ENCODE measurements at regions not wholly inside any gene's neighbourhood (a gene's known extent, or its start where the extent isn't known, plus 50 kb on each side); places are given as distances from the start of the nearest gene placed in this dataset.

GRCh38 chr14:106872611-106873446 is 1346.4 kb downstream of the TMEM121 start:
- Histone ChIP-seq H3K4me3 (ENCODE audit: low read depth in 1 of 3, low read length in 3 of 3) (no peak overlapping the region), H3K36me3 (ENCODE audit: control insufficient read depth in 4 of 4, insufficient read depth in 3 of 4, low read depth in 1 of 4, low read length in 3 of 4) (no peaks in the 10 kb centered on the region), H3K9me3 (ENCODE audit: control insufficient read depth in 4 of 4, low read length in 3 of 4) (no peaks in the 10 kb centered on the region), H3K27me3 (ENCODE audit: control insufficient read depth in 4 of 4, insufficient read depth in 4 of 4, low read length in 3 of 4) (peaks cover 0 to 5% (median 0%) of the 10 kb centered on the region in 4 donors), H3K9ac (ENCODE audit: low read depth in 1 of 2, low read length in 2 of 2) (no peak overlapping the region), H3K4me1 (ENCODE audit: control insufficient read depth in 4 of 4, insufficient read depth in 4 of 4, low read length in 3 of 4) (no peaks in the 10 kb centered on the region), H3K27ac (ENCODE audit: low read depth in 1 of 2, low read length in 2 of 2) (no peak overlapping the region)
- DNase-seq (ENCODE audit: low spot score): no peak
- TF ChIP-seq CTCF (IDR thresholded peaks at IDR 0.05; ENCODE audit: low read depth, low read length, missing input control) (peak; percentile 50), RAD21 (IDR thresholded peaks at IDR 0.05) (peak; percentile 10 to 47), MAX (IDR thresholded peaks at IDR 0.05) (no peak)
- 39% methylated on average over 23 of the region's 23 CpGs for WGBS

GRCh38 chr14:106874350-106874749 is 1348.0 kb downstream of the TMEM121 start:
- H3K4me1 ChIP-seq (ENCODE audit: control insufficient read depth in 4 of 4, insufficient read depth in 4 of 4, low read length in 3 of 4): no peaks in the 10 kb centered on the region

More at GRCh38 chr14:106874350-106874749, 1348.0 kb downstream of the TMEM121 start:
- no peak overlapping the region for H3K27ac ChIP-seq (ENCODE audit: low read depth in 1 of 2, low read length in 2 of 2)
- no peak overlapping the region for H3K4me3 ChIP-seq (ENCODE audit: low read depth in 1 of 3, low read length in 3 of 3)
- no peak for DNase-seq (ENCODE audit: low spot score)
- TF ChIP-seq NR2F2 (IDR thresholded peaks at IDR 0.05): no peak
- no peak for TF ChIP-seq ATF3 (IDR thresholded peaks at IDR 0.05)
- TF ChIP-seq RAD21 (IDR thresholded peaks at IDR 0.05): no peak
- TF ChIP-seq FOXA1 (IDR thresholded peaks at IDR 0.05): no peak
- no peak for TF ChIP-seq JUND (IDR thresholded peaks at IDR 0.05)
- TF ChIP-seq EGR1 (IDR thresholded peaks at IDR 0.05; ENCODE audit: low read depth in 2 of 2): no peak
- no peak for TF ChIP-seq YY1 (IDR thresholded peaks at IDR 0.05)
- no peak for TF ChIP-seq REST (IDR thresholded peaks at IDR 0.05)
- no peak for TF ChIP-seq CTCF (IDR thresholded peaks at IDR 0.05; ENCODE audit: low read depth, low read length, missing input control)
- no peak for TF ChIP-seq TAF1 (conservative IDR thresholded peaks at IDR 0.05)
- TF ChIP-seq MAX (IDR thresholded peaks at IDR 0.05): no peak
- no peak for TF ChIP-seq FOXA2 (IDR thresholded peaks at IDR 0.05)
- no peak for TF ChIP-seq HNF4A (conservative IDR thresholded peaks at IDR 0.05)
- no peak for TF ChIP-seq GABPA (IDR thresholded peaks at IDR 0.05 in 1 of 2, conservative IDR thresholded peaks at IDR 0.05 in 1 of 2)
- no peak for TF ChIP-seq SP1 (IDR thresholded peaks at IDR 0.05)
- TF ChIP-seq RXRA (IDR thresholded peaks at IDR 0.05): no peak
- TF ChIP-seq ZBTB33 (IDR thresholded peaks at IDR 0.05): no peak
- H3K36me3 ChIP-seq (ENCODE audit: control insufficient read depth in 4 of 4, insufficient read depth in 3 of 4, low read depth in 1 of 4, low read length in 3 of 4): no peaks in the 10 kb centered on the region
- peaks cover 0 to 5% (median 0%) of the 10 kb centered on the region in 4 donors for H3K27me3 ChIP-seq (ENCODE audit: control insufficient read depth in 4 of 4, insufficient read depth in 4 of 4, low read length in 3 of 4)
- 37% methylated on average over 4 of the region's 4 CpGs for WGBS
- H3K9me3 ChIP-seq (ENCODE audit: control insufficient read depth in 4 of 4, low read length in 3 of 4): no peaks in the 10 kb centered on the region
- no peak overlapping the region for H3K9ac ChIP-seq (ENCODE audit: low read depth in 1 of 2, low read length in 2 of 2)
